ENCODE measurements at regions not wholly inside any gene's neighbourhood (a gene's known extent, or its start where the extent isn't known, plus 50 kb on each side); places are given as distances from the start of the nearest gene placed in this dataset.

DNA sequence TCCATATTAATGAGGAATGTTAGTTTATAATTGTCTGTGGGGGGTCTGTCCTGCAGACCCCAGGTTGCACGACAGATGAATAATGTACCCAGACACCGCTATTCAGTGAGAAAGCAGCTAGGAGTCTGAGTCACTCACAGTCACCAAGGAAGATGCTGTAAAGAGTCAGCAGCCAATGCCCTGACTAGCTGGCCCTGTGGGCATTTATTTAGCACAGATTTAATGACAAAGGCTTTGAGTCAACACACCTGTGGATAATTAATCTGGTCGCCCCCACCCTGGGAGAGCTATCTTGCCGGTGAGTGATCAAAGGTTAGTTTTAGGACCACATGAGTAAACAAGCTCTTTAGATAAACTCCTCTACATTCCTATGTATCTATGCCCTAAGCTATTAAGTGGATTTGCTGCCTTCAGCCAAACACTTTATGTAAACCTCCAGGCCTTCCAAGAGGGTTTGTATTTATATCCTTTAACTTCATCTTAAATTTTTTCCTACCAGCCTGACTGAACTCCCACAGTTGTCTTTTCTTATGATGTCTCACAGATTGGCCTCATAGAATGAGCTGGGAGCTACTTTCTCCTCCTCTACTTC is 180.0 kb upstream of the ADCY1 start:
- TF ChIP-seq EZH2 (IDR thresholded peaks at IDR 0.05; ENCODE audit: borderline replicate concordance), result no peak
- TF ChIP-seq, protein P1, sequence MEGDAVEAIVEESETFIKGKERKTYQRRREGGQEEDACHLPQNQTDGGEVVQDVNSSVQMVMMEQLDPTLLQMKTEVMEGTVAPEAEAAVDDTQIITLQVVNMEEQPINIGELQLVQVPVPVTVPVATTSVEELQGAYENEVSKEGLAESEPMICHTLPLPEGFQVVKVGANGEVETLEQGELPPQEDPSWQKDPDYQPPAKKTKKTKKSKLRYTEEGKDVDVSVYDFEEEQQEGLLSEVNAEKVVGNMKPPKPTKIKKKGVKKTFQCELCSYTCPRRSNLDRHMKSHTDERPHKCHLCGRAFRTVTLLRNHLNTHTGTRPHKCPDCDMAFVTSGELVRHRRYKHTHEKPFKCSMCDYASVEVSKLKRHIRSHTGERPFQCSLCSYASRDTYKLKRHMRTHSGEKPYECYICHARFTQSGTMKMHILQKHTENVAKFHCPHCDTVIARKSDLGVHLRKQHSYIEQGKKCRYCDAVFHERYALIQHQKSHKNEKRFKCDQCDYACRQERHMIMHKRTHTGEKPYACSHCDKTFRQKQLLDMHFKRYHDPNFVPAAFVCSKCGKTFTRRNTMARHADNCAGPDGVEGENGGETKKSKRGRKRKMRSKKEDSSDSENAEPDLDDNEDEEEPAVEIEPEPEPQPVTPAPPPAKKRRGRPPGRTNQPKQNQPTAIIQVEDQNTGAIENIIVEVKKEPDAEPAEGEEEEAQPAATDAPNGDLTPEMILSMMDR (IDR thresholded peaks at IDR 0.05; ENCODE audit: poor library complexity), result no peak

Measured in hepatocyte (in vitro differentiated cells).